ENCODE measurements at regions not wholly inside any gene's neighbourhood (a gene's known extent, or its start where the extent isn't known, plus 50 kb on each side); places are given as distances from the start of the nearest gene placed in this dataset.

- no TSS peak for BruUV-seq (replicated peaks)
- no peak for ATAC-seq
Measured at GRCh38 chr3:76756577-76756976, 283.3 kb upstream of the ROBO2 start.

GRCh38 chr3:76760336-76760735 lies 279.6 kb upstream of the ROBO2 start:
- POLR2A ChIA-PET (ENCODE audit: unreplicated experiment), result no interaction called here
- no peak for TF ChIP-seq CTCF (conservative IDR thresholded peaks at IDR 0.05; ENCODE audit: low read depth, low read length)
- no peak for TF ChIP-seq EZH2phosphoT487 (IDR thresholded peaks at IDR 0.05; ENCODE audit: borderline replicate concordance, low read length)
- TF ChIP-seq EZH2 (IDR thresholded peaks at IDR 0.05; ENCODE audit: low read length, unreplicated experiment), result no peak
- H3K9ac ChIP-seq (ENCODE audit: low read length), result no peak overlapping the region
- no peak overlapping the region for H3K27ac ChIP-seq (ENCODE audit: low read length)
- peaks cover 3% of the 10 kb centered on the region for H3K27me3 ChIP-seq (ENCODE audit: low read length)
- no TSS peak for BruUV-seq (replicated peaks)
- ATAC-seq, result no peak
- no peaks in the 10 kb centered on the region for H3K4me1 ChIP-seq (ENCODE audit: insufficient read depth, low read length)
- CTCF ChIA-PET, result no interaction called here
- DNase-seq, result no peak
- H3K4me3 ChIP-seq (ENCODE audit: low read length), result no peak overlapping the region
- H3F3A ChIP-seq (ENCODE audit: low read length, unreplicated experiment), result no peaks in the 10 kb centered on the region
- H3K79me2 ChIP-seq (ENCODE audit: low read length), result no peaks in the 10 kb centered on the region
- H3K9me3 ChIP-seq (ENCODE audit: low read length), result no peaks in the 10 kb centered on the region
- intact Hi-C loops (cut with micrococcal nuclease), result no loop called here
- H3K4me2 ChIP-seq (ENCODE audit: low read length), result no peak overlapping the region
- H2AFZ ChIP-seq (ENCODE audit: low read length), result no peak overlapping the region
- no peaks in the 10 kb centered on the region for H4K20me1 ChIP-seq (ENCODE audit: low read length)
- H3K36me3 ChIP-seq (ENCODE audit: low read depth, low read length), result no peaks in the 10 kb centered on the region
- no peaks in the 10 kb centered on the region for H3K9me2 ChIP-seq (replicated peaks; ENCODE audit: low read length)

More at GRCh38 chr3:76756577-76756976, 283.3 kb upstream of the ROBO2 start:
- Histone ChIP-seq H3K4me3 (ENCODE audit: low read length) (no peak overlapping the region), H3K27ac (ENCODE audit: low read length) (no peak overlapping the region), H3K4me1 (ENCODE audit: insufficient read depth, low read length) (no peaks in the 10 kb centered on the region), H3K79me2 (ENCODE audit: low read length) (no peaks in the 10 kb centered on the region), H2AFZ (ENCODE audit: low read length) (no peak overlapping the region), H3K27me3 (ENCODE audit: low read length) (no peaks in the 10 kb centered on the region; the same call in 1 of the 2 replicates), H3K4me2 (ENCODE audit: low read length) (no peak overlapping the region), H3F3A (ENCODE audit: low read length, unreplicated experiment) (no peaks in the 10 kb centered on the region), H3K9me3 (ENCODE audit: low read length) (no peaks in the 10 kb centered on the region), H3K9ac (ENCODE audit: low read length) (no peak overlapping the region), H3K9me2 (replicated peaks; ENCODE audit: low read length) (no peaks in the 10 kb centered on the region), H4K20me1 (ENCODE audit: low read length) (no peaks in the 10 kb centered on the region), H3K36me3 (ENCODE audit: low read depth, low read length) (no peaks in the 10 kb centered on the region)
- no peak for DNase-seq
- ChIA-PET POLR2A (ENCODE audit: unreplicated experiment) (no interaction called here), CTCF (no interaction called here)
- TF ChIP-seq EZH2 (IDR thresholded peaks at IDR 0.05; ENCODE audit: low read length, unreplicated experiment), result no peak
- TF ChIP-seq EZH2phosphoT487 (IDR thresholded peaks at IDR 0.05; ENCODE audit: borderline replicate concordance, low read length), result no peak
- TF ChIP-seq CTCF (conservative IDR thresholded peaks at IDR 0.05; ENCODE audit: low read depth, low read length), result no peak
- intact Hi-C loops (cut with micrococcal nuclease), result no loop called here

- Histone ChIP-seq H3K4me3 (ENCODE audit: low read length) (no peak overlapping the region), H3K9ac (ENCODE audit: low read length) (no peak overlapping the region), H3K27ac (ENCODE audit: low read length) (no peak overlapping the region), H3K9me3 (ENCODE audit: low read length) (no peaks in the 10 kb centered on the region), H3F3A (ENCODE audit: low read length, unreplicated experiment) (no peaks in the 10 kb centered on the region), H3K4me1 (ENCODE audit: insufficient read depth, low read length) (no peaks in the 10 kb centered on the region), H3K4me2 (ENCODE audit: low read length) (no peak overlapping the region), H3K27me3 (ENCODE audit: low read length) (peaks cover 3% of the 10 kb centered on the region; the same call in 1 of the 2 replicates), H3K36me3 (ENCODE audit: low read depth, low read length) (no peaks in the 10 kb centered on the region), H3K9me2 (replicated peaks; ENCODE audit: low read length) (no peaks in the 10 kb centered on the region), H2AFZ (ENCODE audit: low read length) (no peak overlapping the region), H4K20me1 (ENCODE audit: low read length) (no peaks in the 10 kb centered on the region), H3K79me2 (ENCODE audit: low read length) (no peaks in the 10 kb centered on the region)
- BruUV-seq (replicated peaks), result no TSS peak
- CTCF ChIA-PET, result no interaction called here
- no peak for TF ChIP-seq EZH2 (IDR thresholded peaks at IDR 0.05; ENCODE audit: low read length, unreplicated experiment)
- no peak for TF ChIP-seq EZH2phosphoT487 (IDR thresholded peaks at IDR 0.05; ENCODE audit: borderline replicate concordance, low read length)
- TF ChIP-seq CTCF (conservative IDR thresholded peaks at IDR 0.05; ENCODE audit: low read depth, low read length), result no peak
- DNase-seq (no peak), ATAC-seq (no peak)
- intact Hi-C loops (cut with micrococcal nuclease), result no loop called here
- POLR2A ChIA-PET (ENCODE audit: unreplicated experiment), result no interaction called here
Measured at GRCh38 chr3:76765511-76765910, 274.4 kb upstream of the ROBO2 start.
